ENCODE measurements at regions not wholly inside any gene's neighbourhood (a gene's known extent, or its start where the extent isn't known, plus 50 kb on each side); places are given as distances from the start of the nearest gene placed in this dataset.

DNA sequence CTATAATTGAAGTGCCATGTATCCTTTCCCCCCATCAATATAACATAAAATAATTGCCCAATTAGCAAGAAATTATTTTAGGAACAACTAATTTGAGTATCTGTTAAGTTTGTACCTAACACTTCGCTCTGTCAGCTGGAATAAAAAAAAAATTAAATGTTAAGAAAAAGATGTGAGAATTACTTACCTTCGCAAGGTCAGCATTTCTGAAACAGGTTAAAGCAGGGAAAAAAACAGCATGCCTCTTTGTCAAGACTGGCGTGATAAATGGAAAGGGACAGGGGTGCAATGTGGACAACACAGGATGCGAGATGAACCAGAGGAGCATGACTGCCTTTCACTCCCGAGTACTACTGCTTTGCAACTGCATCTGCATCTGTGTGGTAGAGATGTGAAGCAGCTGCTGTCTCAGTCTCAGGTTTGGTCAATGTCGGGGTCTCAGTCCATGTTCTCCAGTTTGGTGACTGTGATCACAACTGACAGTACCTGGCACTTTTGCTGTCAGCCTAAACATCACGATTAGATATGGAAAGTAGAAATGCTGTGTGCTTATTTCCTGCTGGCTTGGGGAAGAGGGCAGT is 565.4 kb upstream of the LRRTM1 start:
- intact Hi-C loops (cut with micrococcal nuclease; ENCODE audit: unreplicated experiment), result no loop called here
- CTCF ChIA-PET, result no interaction called here
- in situ Hi-C loops (cut with HindIII; ENCODE audit: low pct_unique_long_range_greater_than_20kb, low sequenced_read_pairs), result no loop called here
- no peaks in the 10 kb centered on the region for H3K27me3 ChIP-seq (ENCODE audit: control insufficient read depth, insufficient read depth, low read length)
- H3K9me3 ChIP-seq (ENCODE audit: control insufficient read depth, insufficient read depth, low read depth, low read length), result no peaks in the 10 kb centered on the region
- TF ChIP-seq, protein P1, sequence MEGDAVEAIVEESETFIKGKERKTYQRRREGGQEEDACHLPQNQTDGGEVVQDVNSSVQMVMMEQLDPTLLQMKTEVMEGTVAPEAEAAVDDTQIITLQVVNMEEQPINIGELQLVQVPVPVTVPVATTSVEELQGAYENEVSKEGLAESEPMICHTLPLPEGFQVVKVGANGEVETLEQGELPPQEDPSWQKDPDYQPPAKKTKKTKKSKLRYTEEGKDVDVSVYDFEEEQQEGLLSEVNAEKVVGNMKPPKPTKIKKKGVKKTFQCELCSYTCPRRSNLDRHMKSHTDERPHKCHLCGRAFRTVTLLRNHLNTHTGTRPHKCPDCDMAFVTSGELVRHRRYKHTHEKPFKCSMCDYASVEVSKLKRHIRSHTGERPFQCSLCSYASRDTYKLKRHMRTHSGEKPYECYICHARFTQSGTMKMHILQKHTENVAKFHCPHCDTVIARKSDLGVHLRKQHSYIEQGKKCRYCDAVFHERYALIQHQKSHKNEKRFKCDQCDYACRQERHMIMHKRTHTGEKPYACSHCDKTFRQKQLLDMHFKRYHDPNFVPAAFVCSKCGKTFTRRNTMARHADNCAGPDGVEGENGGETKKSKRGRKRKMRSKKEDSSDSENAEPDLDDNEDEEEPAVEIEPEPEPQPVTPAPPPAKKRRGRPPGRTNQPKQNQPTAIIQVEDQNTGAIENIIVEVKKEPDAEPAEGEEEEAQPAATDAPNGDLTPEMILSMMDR (IDR thresholded peaks at IDR 0.05), result no peak
- no peak for TF ChIP-seq TCF7L2 (IDR thresholded peaks at IDR 0.05; ENCODE audit: low read depth, low read length)
- TF ChIP-seq REST (IDR thresholded peaks at IDR 0.05; ENCODE audit: insufficient read depth in 1 of 2, low read depth in 2 of 2, low read length in 1 of 2), result no peak
- TF ChIP-seq SIN3A (IDR thresholded peaks at IDR 0.05; ENCODE audit: borderline replicate concordance, insufficient read depth, low read depth, low read length), result no peak
- BruUV-seq (replicated peaks), result no TSS peak
- POLR2A ChIA-PET, result no interaction called here
- no peaks in the 10 kb centered on the region for H3K36me3 ChIP-seq (ENCODE audit: control insufficient read depth, insufficient read depth, low read length)
- no peak for DNase-seq (ENCODE audit: low read depth, low spot score)
- ATAC-seq, result no peak
- no peak overlapping the region for H3K4me3 ChIP-seq (ENCODE audit: low read depth in 2 of 2, low read length in 2 of 2)
- no peak overlapping the region for H3K27ac ChIP-seq (ENCODE audit: low read length)
- no peaks in the 10 kb centered on the region for H3K4me1 ChIP-seq (ENCODE audit: control insufficient read depth, insufficient read depth, low read length)

DNA sequence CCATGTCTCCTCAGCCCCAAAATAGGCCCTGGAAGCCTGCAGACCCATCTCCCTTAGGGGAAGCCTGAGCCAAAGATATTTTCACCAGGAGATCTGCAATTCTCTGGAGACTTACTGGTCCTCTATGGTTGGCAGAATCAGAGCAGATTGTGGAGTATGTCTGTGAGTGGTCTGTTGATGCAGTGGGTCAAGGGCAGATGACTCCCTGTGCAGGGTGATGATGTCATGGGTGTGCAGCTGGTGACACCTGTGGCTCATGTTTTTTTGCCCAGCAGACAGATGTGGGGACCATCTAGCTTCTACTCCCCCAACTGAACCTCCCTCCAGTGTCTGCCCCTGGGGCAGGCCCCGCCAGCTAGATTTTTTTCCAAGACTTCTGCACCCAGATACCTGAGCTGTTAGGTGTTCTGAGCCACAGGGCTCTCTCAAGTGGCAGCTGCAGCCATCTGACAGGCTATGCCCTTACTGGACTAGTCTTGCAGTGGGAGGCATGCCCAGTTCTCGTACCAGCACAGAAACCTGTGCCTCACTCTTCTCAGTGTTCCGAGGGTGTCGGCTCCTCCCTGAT is 558.7 kb upstream of the LRRTM1 start:
- in situ Hi-C loops (cut with HindIII; ENCODE audit: low pct_unique_long_range_greater_than_20kb, low sequenced_read_pairs), result no loop called here
- CTCF ChIA-PET, result no interaction called here
- H3K4me1 ChIP-seq (ENCODE audit: control insufficient read depth, insufficient read depth, low read length), result no peaks in the 10 kb centered on the region
- POLR2A ChIA-PET, result no interaction called here
- BruUV-seq (replicated peaks), result no TSS peak
- H3K27ac ChIP-seq (ENCODE audit: low read length), result no peak overlapping the region
- intact Hi-C loops (cut with micrococcal nuclease; ENCODE audit: unreplicated experiment), result no loop called here
- no peak for ATAC-seq
- no peak for TF ChIP-seq REST (IDR thresholded peaks at IDR 0.05; ENCODE audit: insufficient read depth in 1 of 2, low read depth in 2 of 2, low read length in 1 of 2)
- TF ChIP-seq, protein P1 (IDR thresholded peaks at IDR 0.05), result no peak
- no peak for TF ChIP-seq POLR2AphosphoS5 (IDR thresholded peaks at IDR 0.05; ENCODE audit: low read depth, low read length)
- TF ChIP-seq TCF7L2 (IDR thresholded peaks at IDR 0.05; ENCODE audit: low read depth, low read length), result no peak
- TF ChIP-seq SIN3A (IDR thresholded peaks at IDR 0.05; ENCODE audit: borderline replicate concordance, insufficient read depth, low read depth, low read length), result no peak
- DNase-seq (ENCODE audit: low read depth, low spot score), result no peak
- no peaks in the 10 kb centered on the region for H3K9me3 ChIP-seq (ENCODE audit: control insufficient read depth, insufficient read depth, low read depth, low read length)
- no peaks in the 10 kb centered on the region for H3K27me3 ChIP-seq (ENCODE audit: control insufficient read depth, insufficient read depth, low read length)
- H3K36me3 ChIP-seq (ENCODE audit: control insufficient read depth, insufficient read depth, low read length), result no peaks in the 10 kb centered on the region
- H3K4me3 ChIP-seq (ENCODE audit: low read depth in 2 of 2, low read length in 2 of 2), result no peak overlapping the region

Data from Panc1 (cell line).